CD4-positive, alpha-beta T cell (primary cell): ENCODE measurements at regions not wholly inside any gene's neighbourhood (a gene's known extent, or its start where the extent isn't known, plus 50 kb on each side); places are given as distances from the start of the nearest gene placed in this dataset.

ENCODE experiments used
- ATAC-seq: fragments of 200-7000 bp; cut with Tn5 transposase; one replicate; pipeline ENCODE4 v1.10.0; 2022; ENCODE audit warnings: mild to moderate bottlenecking; ENCODE audit not compliant: poor library complexity
- CTCF ChIA-PET: fragments of 350-600 bp; sonication (Branson Sonifier 250); formaldehyde crosslinking; loops from one replicate; lab custom pipeline; 2021; ENCODE audit warnings: antibody characterized with exemption, inconsistent platforms; lab: Charles Lee
- POLR2A ChIA-PET: fragments of 350-600 bp; sonication (Branson Sonifier 250); formaldehyde crosslinking; loops from one replicate; lab custom pipeline; 2021; ENCODE audit warnings: antibody characterized with exemption, inconsistent platforms; lab: Charles Lee
- DNase-seq, 14 experiments: peaks; one replicate each; pipeline ENCODE4 v3.0.0-alpha.2; 2013 to 2020; ENCODE audit warnings: mixed read lengths in 2 of 14
- H3K27ac ChIP-seq, 2 donors: one replicate each; pipeline versions ENCODE4 v1.5.1 to v1.7.0; 2013; ENCODE audit warnings: low read length in 2 of 2, low read depth in 1 of 2, mild to moderate bottlenecking in 1 of 2
- H3K27me3 ChIP-seq, 2 experiments: 1 replicate in 1 of 2; 2 replicates in 1 of 2; pipeline versions ENCODE4 v1.6.1 to v1.7.0; 2013; ENCODE audit warnings: low read length in 2 of 2, control low read depth in 1 of 2, mild to moderate bottlenecking in 1 of 2, moderate library complexity in 1 of 2; ENCODE audit not compliant: insufficient read depth in 2 of 2, control insufficient read depth in 1 of 2
- H3K36me3 ChIP-seq: one replicate; pipeline ENCODE4 v1.6.1; 2013; ENCODE audit warnings: low read length, control low read depth; ENCODE audit not compliant: insufficient read depth
- H3K4me1 ChIP-seq: one replicate; pipeline ENCODE4 v1.6.1; 2013; ENCODE audit warnings: low read length, control low read depth; ENCODE audit not compliant: insufficient read depth
- H3K4me3 ChIP-seq: one replicate; pipeline ENCODE4 v1.5.1; 2013; ENCODE audit warnings: mild to moderate bottlenecking, low read length, moderate library complexity
- H3K9me3 ChIP-seq, 2 experiments: 1 replicate in 1 of 2; 2 replicates in 1 of 2; pipeline versions ENCODE4 v1.6.1 to v1.7.0; 2013; ENCODE audit warnings: low read length in 2 of 2, mild to moderate bottlenecking in 2 of 2, control low read depth in 1 of 2, moderate library complexity in 1 of 2; ENCODE audit not compliant: control insufficient read depth in 1 of 2, insufficient read depth in 1 of 2
- H3K27ac Mint-ChIP-seq: one replicate; pipeline ENCODE4 v1.8.0; 2020; ENCODE audit warnings: mixed read lengths
- H3K27me3 Mint-ChIP-seq: one replicate; pipeline ENCODE4 v1.8.0; 2021; ENCODE audit warnings: mixed read lengths
- H3K36me3 Mint-ChIP-seq: one replicate; pipeline ENCODE4 v1.8.0; 2021; ENCODE audit warnings: low read depth, mixed read lengths
- H3K4me1 Mint-ChIP-seq: one replicate; pipeline ENCODE4 v1.8.0; 2021; ENCODE audit warnings: low read depth, mixed read lengths
- H3K4me3 Mint-ChIP-seq: one replicate; pipeline ENCODE4 v1.8.0; 2020; ENCODE audit warnings: mild to moderate bottlenecking, mixed read lengths
- H3K9me3 Mint-ChIP-seq: one replicate; pipeline ENCODE4 v1.8.0; 2020; ENCODE audit warnings: mixed read lengths
- CTCF ChIP-seq: fragments of 200-600 bp; IDR thresholded peaks from one replicate; pipeline ENCODE4 v1.8.0; 2022; ENCODE audit warnings: antibody characterized with exemption, mild to moderate bottlenecking
- intact Hi-C, 2 experiments: fragments of 100-400 bp; cut with DNase I in 1 of 2; cut with micrococcal nuclease in 1 of 2; formaldehyde crosslinking; loops; one replicate each; pipeline versions ENCODE4 v1.15.1 to v1.9.0; 2023 to 2025; cut with DNase I, micrococcal nuclease

GRCh38 chr6:166800137-166800536 lies 156.2 kb downstream of the RNASET2 start:
- ATAC-seq: no peak
- peaks cover 0 to 2% of the 10 kb centered on the region in 2 experiments for H3K9me3 ChIP-seq
- intact Hi-C loops: no loop called here
- Mint-ChIP-seq H3K4me3 (no peak overlapping the region), H3K9me3 (peaks cover 4% of the 10 kb centered on the region), H3K36me3 (no peaks in the 10 kb centered on the region), H3K27ac (no peak overlapping the region), H3K4me1 (no peaks in the 10 kb centered on the region), H3K27me3 (no peaks in the 10 kb centered on the region)
- H3K4me3 ChIP-seq: no peak overlapping the region
- no peak for TF ChIP-seq CTCF
- no peak for DNase-seq
- POLR2A ChIA-PET: no interaction called here
- CTCF ChIA-PET: no interaction called here
- no peaks in the 10 kb centered on the region for H3K4me1 ChIP-seq
- H3K36me3 ChIP-seq: no peaks in the 10 kb centered on the region
- no peaks in the 10 kb centered on the region for H3K27me3 ChIP-seq
- no peak overlapping the region for H3K27ac ChIP-seq

GRCh38 chr6:166798652-166799051 lies 157.7 kb downstream of the RNASET2 start:
- Mint-ChIP-seq H3K4me1 (no peaks in the 10 kb centered on the region), H3K36me3 (no peaks in the 10 kb centered on the region), H3K4me3 (no peak overlapping the region), H3K9me3 (no peaks in the 10 kb centered on the region), H3K27me3 (no peaks in the 10 kb centered on the region), H3K27ac (no peak overlapping the region)
- Histone ChIP-seq H3K4me1 (no peaks in the 10 kb centered on the region), H3K27ac (no peak overlapping the region), H3K27me3 (no peaks in the 10 kb centered on the region), H3K9me3 (no peaks in the 10 kb centered on the region), H3K36me3 (no peaks in the 10 kb centered on the region), H3K4me3 (no peak overlapping the region)
- no peak for TF ChIP-seq CTCF
- ChIA-PET CTCF (interaction anchor here (1.0 kb wide), 1 partner anchor 24 kb away, joined by 4 read pairs; no protein-coding TSS in a partner anchor), POLR2A (no interaction called here)
- ATAC-seq (no peak), DNase-seq (no peak)
- intact Hi-C loops: no loop called here

DNA sequence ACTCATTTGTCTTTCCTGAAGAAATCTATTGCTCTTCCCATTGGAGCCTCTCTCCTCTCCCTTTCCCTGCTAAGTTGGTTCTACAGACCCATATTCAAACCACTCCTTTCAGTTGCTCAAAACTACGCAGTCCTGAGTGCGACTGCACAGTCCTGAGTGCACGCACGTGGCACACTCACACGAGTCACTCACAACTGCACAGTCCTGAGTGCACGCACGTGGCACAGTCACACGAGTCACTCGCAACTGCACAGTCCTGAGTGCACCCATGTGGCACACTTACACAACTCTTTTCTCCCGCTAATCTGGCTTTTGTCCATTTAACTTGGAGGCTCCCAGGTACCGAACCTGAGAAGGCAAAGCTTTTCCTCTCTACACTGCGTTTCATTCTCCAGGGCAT lies 159.7 kb downstream of the RNASET2 start:
- H3K9me3 Mint-ChIP-seq: no peaks in the 10 kb centered on the region
- no peaks in the 10 kb centered on the region for H3K27me3 Mint-ChIP-seq
- ATAC-seq: no peak
- no peak for DNase-seq
- Histone ChIP-seq H3K4me1 (no peaks in the 10 kb centered on the region), H3K27me3 (no peaks in the 10 kb centered on the region), H3K4me3 (no peak overlapping the region), H3K9me3 (no peaks in the 10 kb centered on the region), H3K27ac (no peak overlapping the region), H3K36me3 (no peaks in the 10 kb centered on the region)
- no peaks in the 10 kb centered on the region for H3K4me1 Mint-ChIP-seq
- no peak overlapping the region for H3K27ac Mint-ChIP-seq
- ChIA-PET CTCF (no interaction called here), POLR2A (no interaction called here)
- TF ChIP-seq CTCF: no peak
- intact Hi-C loops: no loop called here
- no peak overlapping the region for H3K4me3 Mint-ChIP-seq
- H3K36me3 Mint-ChIP-seq: no peaks in the 10 kb centered on the region
